Muscle layer of duodenum (tissue), 2 donors: ENCODE measurements at regions not wholly inside any gene's neighbourhood (a gene's known extent, or its start where the extent isn't known, plus 50 kb on each side); places are given as distances from the start of the nearest gene placed in this dataset.
"Not testable (repeated sequence)": the region's sequence is repeated elsewhere in the genome, so short reads cannot be mapped to it uniquely, and the experiment has no call there.

ENCODE experiments used
- H3K27ac ChIP-seq: one replicate; pipeline ENCODE4 v1.7.0; 2013; ENCODE audit warnings: mild to moderate bottlenecking, low read length
- H3K27me3 ChIP-seq: one replicate; pipeline ENCODE4 v1.7.0; 2013; ENCODE audit warnings: low read depth, mild to moderate bottlenecking, control low read depth, low read length
- H3K36me3 ChIP-seq, 2 donors: one replicate each; pipeline ENCODE4 v1.7.0; 2013; ENCODE audit warnings: low read length in 2 of 2, control low read depth in 1 of 2, mild to moderate bottlenecking in 1 of 2; ENCODE audit not compliant: insufficient read depth in 2 of 2, control insufficient read depth in 1 of 2
- H3K4me1 ChIP-seq, 2 donors: one replicate each; pipeline ENCODE4 v1.7.0; 2013; ENCODE audit warnings: low read length in 2 of 2, mild to moderate bottlenecking in 2 of 2, control low read depth in 1 of 2, moderate library complexity in 1 of 2; ENCODE audit not compliant: insufficient read depth in 2 of 2, control insufficient read depth in 1 of 2
- H3K4me3 ChIP-seq, 2 donors: one replicate each; pipeline ENCODE4 v1.7.0; 2013; ENCODE audit warnings: low read length in 2 of 2, low read depth in 1 of 2, mild to moderate bottlenecking in 1 of 2
- H3K9me3 ChIP-seq, 2 donors: one replicate each; pipeline ENCODE4 v1.7.0; 2013; ENCODE audit warnings: low read length in 2 of 2, control low read depth in 1 of 2, mild to moderate bottlenecking in 1 of 2; ENCODE audit not compliant: control insufficient read depth in 1 of 2
- donor health status: healthy.

DNA sequence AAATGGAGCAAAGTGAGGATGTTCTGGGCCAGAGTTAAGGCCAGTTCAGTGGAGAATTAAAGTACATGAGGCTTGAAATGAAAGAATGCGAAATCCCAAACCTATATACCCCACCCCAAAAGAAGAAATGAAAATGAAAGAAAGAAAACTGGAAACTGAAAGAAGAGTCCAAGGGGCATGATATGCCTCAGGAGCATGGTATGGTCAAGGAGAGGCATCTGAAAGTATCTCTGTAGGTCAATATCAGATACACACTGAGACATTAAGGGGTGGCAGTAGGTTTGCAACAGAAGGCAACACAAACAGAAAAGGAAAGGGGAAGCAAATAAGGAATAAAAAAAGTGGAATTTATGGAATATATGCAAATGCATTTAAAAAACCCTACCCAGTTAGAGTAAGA lies 166.5 kb downstream of the COG6 start:
- Histone ChIP-seq H3K36me3 (no peaks in the 10 kb centered on the region), H3K27me3 (no peaks in the 10 kb centered on the region), H3K9me3 (no peaks in the 10 kb centered on the region), H3K27ac (no peak overlapping the region), H3K4me1 (no peaks in the 10 kb centered on the region), H3K4me3 (no peak overlapping the region)

DNA sequence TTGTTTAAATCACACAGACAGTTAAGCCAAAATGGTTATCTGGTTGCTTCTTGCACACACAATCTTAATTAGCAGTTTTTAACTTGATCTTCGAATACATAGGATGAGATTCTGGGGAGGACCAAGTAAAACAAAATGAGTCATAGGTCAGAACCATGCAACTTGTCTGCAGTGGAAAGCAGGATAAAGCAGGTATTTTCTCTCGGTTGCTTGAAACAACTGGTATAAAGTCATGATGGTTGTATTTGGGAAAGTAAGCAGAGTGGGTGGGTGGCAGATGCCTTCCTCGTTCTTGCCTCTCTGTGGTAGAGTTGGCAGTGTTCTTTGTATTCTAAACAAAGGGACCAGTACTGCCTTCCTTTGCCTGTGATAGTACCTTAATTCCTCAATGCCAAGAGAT lies 167.0 kb downstream of the COG6 start:
- Histone ChIP-seq H3K27me3 (no peaks in the 10 kb centered on the region), H3K27ac (no peak overlapping the region), H3K9me3 (no peaks in the 10 kb centered on the region), H3K4me1 (no peaks in the 10 kb centered on the region), H3K36me3 (no peaks in the 10 kb centered on the region), H3K4me3 (no peak overlapping the region)

DNA sequence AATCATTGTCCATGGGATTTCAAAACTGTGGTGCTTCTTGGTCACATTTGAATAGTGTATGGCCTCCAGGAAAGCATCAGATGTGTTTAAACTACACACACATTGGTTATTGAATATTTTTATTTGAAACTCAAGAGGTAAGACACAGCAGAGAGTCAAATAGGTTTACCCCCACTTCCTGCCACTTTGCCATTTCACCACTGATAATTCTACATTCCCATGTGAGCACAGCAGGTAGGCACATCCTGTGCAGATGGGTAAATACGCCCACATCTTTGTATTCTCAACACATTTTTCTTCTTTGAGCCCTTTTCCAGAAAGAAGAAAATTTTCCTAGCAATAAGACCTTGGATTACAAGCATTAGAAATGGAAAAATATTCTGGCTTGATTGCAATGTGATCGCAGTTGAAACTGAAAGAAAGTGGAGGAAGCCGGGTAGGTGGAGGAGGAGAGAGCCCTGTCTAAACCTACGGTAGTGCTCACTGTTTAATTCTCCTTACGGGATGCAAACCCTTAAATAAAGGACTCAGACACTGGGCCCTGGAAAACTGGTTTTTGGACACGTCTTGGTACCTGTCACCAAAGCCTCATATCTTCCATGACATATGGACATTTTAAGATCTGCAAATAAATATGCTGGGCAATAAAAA lies 167.7 kb downstream of the COG6 start:
- no peak overlapping the region for H3K27ac ChIP-seq
- H3K4me1 ChIP-seq, result no peaks in the 10 kb centered on the region
- no peaks in the 10 kb centered on the region for H3K9me3 ChIP-seq
- no peaks in the 10 kb centered on the region for H3K36me3 ChIP-seq
- H3K4me3 ChIP-seq, result no peak overlapping the region
- no peaks in the 10 kb centered on the region for H3K27me3 ChIP-seq

DNA sequence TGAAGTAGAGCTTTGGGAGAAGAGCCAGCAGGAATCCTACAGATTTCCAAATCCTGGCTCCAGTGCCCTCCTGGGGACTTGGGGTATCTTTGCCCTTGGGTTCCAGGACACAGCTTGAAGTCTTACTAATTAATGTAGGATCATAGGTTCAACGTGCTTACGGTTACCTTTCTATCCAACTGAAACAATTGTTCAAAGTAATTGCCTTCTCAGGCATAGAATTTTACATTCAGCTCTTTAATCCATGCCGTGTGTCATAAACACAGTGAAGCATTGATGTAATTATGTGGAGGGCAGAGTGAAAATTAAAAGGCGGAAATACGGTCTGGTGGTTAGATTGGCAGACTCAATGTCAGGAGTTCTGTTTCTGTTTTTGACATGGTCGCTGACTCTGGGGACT lies 170.4 kb downstream of the COG6 start:
- Histone ChIP-seq H3K27ac (no peak overlapping the region), H3K4me3 (no peak overlapping the region), H3K9me3 (peaks cover 0 to 7% of the 10 kb centered on the region in 2 donors), H3K36me3 (no peaks in the 10 kb centered on the region), H3K4me1 (no peaks in the 10 kb centered on the region), H3K27me3 (no peaks in the 10 kb centered on the region)

DNA sequence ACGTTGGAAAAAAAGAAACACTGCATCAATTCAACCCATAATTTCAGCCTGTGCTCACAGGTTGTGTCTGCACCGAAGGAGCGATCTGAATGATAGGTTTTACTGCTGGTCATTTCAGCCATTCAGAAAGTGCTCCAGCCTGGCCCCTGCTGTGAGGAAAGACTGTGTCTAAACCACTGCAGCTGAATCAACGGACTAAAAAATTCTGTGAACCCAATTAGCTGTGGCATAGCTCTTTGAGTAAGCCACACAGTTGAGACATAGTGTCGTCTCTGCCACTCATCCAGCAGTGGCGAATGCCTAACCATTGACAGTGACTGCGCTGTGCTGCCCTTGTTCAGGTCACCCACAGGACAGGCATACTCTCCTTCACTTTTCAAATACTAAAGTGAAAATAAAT lies 179.8 kb downstream of the COG6 start:
- Histone ChIP-seq H3K36me3 (no peaks in the 10 kb centered on the region), H3K27ac (no peak overlapping the region), H3K9me3 (no peaks in the 10 kb centered on the region), H3K27me3 (no peaks in the 10 kb centered on the region), H3K4me3 (no peak overlapping the region), H3K4me1 (no peaks in the 10 kb centered on the region)

DNA sequence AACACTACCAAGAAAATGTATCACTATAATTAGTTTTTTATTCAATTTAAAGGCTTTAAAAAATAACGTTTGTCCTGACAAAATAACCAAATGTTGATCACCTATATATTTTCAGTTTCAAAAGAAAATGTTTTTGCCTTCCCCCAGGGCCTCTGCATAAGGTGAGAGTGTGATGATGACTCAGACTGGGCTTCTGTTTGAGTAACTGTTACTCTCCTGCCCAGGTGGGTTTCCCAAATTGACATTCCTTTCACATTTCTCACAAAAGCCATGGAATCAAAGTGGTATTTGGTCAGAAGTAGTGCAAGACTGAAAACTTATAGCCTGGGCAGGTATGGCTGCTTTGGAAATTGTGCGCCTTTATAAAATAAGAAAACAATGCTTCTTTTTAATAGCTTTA lies 180.6 kb downstream of the COG6 start:
- Histone ChIP-seq H3K4me1 (no peaks in the 10 kb centered on the region), H3K27me3 (no peaks in the 10 kb centered on the region), H3K36me3 (no peaks in the 10 kb centered on the region), H3K4me3 (no peak overlapping the region), H3K9me3 (no peaks in the 10 kb centered on the region), H3K27ac (no peak overlapping the region)

DNA sequence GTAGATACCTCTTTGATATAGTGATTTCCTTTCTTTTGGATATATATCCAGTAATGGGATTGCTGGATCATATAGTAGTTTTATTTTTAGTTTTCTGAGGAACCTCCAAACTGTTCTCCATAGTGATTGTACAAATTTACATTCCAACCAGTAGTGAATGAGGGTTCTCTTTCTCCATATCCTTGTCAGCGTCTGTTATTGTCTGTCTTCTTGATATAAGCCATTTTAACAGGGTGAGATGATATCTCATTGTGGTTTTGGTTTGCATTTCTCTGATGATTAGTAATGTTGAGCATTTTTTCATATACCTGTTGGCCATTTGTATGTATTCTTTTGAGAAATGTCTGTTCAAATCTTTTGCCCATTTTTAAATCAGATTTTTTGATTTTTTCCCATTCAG lies 182.4 kb downstream of the COG6 start:
- not testable (repeated sequence) for H3K36me3 ChIP-seq, H3K9me3 ChIP-seq, H3K4me1 ChIP-seq, H3K27me3 ChIP-seq, H3K27ac ChIP-seq, H3K4me3 ChIP-seq

DNA sequence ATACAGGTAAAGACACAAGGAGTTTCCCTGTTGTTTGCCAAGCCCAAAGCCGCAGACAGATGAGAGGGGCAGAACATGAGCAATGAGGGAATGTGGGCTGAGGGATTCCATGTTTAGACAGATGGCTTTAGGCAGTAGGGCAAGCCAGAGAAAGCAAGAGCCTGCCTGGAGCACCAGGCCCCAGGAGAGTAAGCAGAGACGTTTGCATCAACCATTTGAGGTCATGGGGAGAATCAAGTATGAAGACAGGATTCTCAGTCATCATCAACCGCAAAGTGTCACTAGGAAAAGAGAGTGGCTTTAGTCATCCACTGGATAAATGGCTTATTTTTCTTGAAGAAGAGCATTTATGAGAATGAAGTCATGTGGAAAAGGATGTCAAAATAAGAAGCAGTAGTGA lies 184.7 kb downstream of the COG6 start:
- Histone ChIP-seq H3K4me1 (no peaks in the 10 kb centered on the region), H3K9me3 (no peaks in the 10 kb centered on the region), H3K27ac (no peak overlapping the region), H3K36me3 (no peaks in the 10 kb centered on the region), H3K4me3 (no peak overlapping the region), H3K27me3 (no peaks in the 10 kb centered on the region)

DNA sequence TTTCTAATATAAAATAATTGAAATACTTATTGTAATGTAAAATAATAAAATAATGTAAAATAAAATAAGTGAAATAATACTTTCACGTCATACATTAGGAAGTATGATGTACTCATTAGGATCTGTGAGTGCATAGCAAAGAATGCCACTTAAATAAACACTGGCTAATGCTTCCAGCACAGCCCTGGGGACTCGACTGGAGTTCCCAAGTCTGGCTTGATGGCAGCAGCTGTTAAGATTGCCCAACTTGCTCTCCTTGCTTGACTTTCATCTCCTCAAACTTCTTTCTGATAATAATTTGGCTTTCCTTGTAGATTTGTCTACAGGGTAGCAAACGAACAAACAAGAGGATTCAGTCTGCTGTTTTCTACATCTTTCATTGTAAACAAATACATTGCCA lies 191.9 kb downstream of the COG6 start:
- H3K27ac ChIP-seq, result no peak overlapping the region
- no peaks in the 10 kb centered on the region for H3K27me3 ChIP-seq
- H3K36me3 ChIP-seq, result no peaks in the 10 kb centered on the region
- no peaks in the 10 kb centered on the region for H3K9me3 ChIP-seq
- H3K4me3 ChIP-seq, result no peak overlapping the region
- H3K4me1 ChIP-seq, result no peaks in the 10 kb centered on the region

DNA sequence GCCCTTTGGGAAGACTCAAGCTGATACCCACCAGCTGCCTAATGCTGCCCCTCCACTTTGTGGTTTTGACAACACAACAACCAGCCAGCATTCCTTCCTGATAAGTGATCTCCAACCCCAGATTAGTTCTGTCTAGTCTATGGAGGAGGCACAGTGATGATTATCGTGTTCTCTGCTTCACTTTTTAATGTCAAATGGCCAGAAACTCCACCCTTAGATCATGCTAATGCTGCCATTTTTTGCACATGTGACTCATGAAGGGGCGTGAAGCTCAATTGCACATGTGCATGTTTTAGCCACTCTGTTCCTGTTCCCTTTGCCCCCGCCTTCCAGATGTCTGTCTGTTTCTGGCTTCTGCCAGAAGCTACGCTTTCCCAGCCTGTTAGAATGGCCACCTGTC lies 199.8 kb downstream of the COG6 start:
- H3K4me1 ChIP-seq, result no peaks in the 10 kb centered on the region
- no peaks in the 10 kb centered on the region for H3K27me3 ChIP-seq
- H3K36me3 ChIP-seq, result no peaks in the 10 kb centered on the region
- H3K27ac ChIP-seq, result no peak overlapping the region
- no peaks in the 10 kb centered on the region for H3K9me3 ChIP-seq
- no peak overlapping the region for H3K4me3 ChIP-seq

DNA sequence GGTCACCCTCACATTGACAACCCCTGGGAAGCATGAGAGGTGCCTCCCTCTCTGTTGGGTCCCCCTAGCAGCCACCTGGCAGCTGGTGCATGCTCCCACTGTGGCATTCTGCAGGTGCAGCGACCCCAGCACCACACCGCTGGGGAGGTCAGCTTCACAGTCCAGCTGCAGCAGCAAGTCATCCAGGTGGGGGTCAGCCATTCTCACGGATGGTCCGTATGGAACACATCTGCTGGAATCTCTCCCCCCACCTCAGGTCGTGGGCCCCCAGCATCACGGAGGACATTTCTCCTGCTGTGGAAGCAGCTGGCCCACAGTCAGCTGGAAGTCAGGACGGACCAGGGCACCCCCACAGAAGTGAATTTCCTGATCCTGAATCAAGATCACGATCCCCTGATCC lies 201.3 kb downstream of the COG6 start:
- H3K4me1 ChIP-seq, result no peaks in the 10 kb centered on the region
- no peak overlapping the region for H3K27ac ChIP-seq
- no peaks in the 10 kb centered on the region for H3K9me3 ChIP-seq
- no peaks in the 10 kb centered on the region for H3K36me3 ChIP-seq
- H3K27me3 ChIP-seq, result no peaks in the 10 kb centered on the region
- H3K4me3 ChIP-seq, result no peak overlapping the region

DNA sequence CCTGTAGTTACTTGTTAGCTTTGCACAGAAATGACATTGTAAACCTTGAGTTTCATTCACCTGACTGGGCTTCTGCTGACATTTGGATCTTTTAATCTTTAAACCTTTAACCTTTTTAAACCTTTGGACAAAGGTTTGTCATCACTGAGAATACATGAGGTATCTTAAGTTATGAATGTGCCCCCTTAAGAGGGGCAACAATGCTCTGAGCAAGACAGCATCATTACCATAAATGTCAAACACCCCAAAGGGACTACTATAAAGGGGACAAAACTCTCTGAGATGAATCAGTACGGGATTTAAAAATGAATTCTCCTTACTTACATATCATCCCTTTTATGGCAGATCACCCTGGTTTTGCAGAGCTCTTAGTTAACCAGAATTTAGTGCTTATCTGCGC lies 203.3 kb downstream of the COG6 start:
- Histone ChIP-seq H3K27me3 (no peaks in the 10 kb centered on the region), H3K9me3 (no peaks in the 10 kb centered on the region), H3K4me3 (no peak overlapping the region), H3K36me3 (no peaks in the 10 kb centered on the region), H3K27ac (no peak overlapping the region), H3K4me1 (no peaks in the 10 kb centered on the region)
